ENCODE measurements at regions not wholly inside any gene's neighbourhood (a gene's known extent, or its start where the extent isn't known, plus 50 kb on each side); places are given as distances from the start of the nearest gene placed in this dataset.
"Not testable (repeated sequence)": the region's sequence is repeated elsewhere in the genome, so short reads cannot be mapped to it uniquely, and the experiment has no call there.

DNA sequence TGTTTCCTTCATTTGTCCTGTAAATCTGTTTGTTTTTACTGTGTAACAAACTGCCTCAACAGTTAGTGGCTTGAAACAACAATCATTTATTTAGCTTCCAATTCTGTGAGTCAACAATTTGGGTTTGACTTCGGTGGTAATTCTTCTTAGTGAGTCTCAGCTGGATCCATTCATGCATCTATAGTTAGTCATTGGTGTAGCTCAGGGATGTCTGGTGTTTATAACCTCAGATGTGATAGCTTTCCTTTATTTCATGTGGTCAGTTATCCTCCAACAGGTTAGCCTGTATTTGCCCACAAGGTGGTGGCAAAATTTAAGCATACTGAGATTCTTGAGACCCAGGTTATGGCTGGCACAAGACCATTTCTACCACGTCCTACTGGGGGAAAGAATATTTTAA is 1267.2 kb downstream of the RAPGEF2 start:
- DNase-seq: no peak

DNA sequence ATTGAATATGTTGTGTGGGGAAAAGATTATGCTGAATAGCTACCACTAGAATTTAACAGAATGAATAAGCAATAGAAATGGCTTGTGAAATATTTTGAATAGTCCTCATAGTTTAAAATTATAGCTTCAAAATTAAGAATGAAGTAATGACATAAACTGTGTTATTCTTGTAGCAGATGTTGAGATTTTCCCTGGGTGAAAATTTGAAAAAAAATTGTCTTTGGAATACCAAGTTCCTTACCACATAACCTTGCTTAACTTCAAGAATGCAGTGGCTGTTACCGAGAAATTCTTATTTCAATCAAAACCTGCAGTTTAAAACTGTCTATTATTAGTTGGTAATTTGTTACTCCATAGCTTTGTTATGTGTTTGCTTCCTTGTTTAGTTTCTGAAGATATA is 1268.6 kb downstream of the RAPGEF2 start:
- DNase-seq: no peak

DNA sequence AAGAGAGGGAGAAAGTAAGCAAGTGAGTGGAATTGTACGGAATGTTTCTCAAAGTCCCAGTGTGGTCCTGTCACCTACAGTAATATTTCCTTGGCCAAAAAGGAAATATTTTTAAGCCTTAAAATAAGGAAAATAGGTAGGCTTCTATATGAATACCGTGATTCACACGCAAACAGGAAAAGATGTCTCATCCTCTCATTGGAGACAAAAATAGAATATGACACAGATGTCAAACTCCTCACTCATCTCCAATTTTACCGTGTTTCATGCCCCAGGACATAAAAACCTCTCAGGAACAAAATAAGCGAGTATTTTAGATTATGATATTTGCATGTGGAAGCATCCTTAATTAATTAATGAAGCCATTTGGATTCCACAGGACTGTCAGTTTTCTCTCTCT is 1269.5 kb downstream of the RAPGEF2 start:
- DNase-seq: no peak

DNA sequence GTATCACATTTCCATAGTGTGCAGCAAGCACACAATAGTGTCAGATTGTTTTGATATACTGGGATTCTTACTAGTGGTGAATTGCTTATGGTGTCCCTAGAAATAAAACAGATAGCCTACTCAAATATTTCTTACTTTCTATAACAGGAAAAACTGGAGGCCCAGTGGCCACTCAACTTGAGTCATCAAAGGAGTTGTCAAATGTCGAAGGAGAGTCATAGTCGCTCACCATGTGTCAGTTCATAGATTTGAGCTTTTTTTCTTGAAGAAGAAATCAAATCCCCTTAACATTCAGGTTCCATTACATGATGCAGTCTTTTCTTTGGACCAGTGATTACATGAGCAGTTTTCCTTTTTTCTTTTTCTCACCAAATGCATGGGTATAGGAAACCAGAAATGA is 1271.0 kb downstream of the RAPGEF2 start:
- DNase-seq: no peak

DNA sequence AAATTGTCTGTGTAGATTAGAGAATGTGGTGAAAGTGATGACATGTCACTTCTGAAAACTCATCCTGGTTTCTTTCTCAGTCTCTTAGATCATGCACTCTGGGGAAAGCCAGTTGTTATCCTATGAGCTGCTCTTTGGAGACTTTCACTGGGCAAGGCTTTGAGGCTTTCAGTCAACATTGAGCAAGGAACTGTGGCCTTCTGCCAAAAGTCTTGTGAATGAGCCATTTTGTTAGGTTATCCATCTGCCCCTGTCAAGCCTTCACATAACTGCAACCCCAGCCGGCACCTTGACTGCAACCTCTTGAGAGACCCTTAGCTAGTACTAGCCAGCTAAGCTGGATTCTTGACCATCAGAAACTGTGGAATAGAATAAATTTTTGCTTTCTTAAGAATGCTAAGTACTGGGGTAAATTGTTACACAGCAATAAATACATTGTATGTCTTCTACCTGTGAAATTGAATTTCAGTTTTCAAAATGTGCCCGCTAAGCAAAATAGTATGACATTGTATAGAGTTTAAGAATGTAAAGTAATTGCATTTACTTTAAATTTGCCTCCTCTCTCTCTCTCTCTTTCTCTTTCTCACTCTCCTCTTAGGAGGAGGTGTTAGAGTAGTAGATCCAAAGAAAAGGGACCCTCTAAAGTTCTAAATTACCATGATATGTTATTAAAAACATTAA is 1273.0 kb downstream of the RAPGEF2 start:
- DNase-seq: no peak

DNA sequence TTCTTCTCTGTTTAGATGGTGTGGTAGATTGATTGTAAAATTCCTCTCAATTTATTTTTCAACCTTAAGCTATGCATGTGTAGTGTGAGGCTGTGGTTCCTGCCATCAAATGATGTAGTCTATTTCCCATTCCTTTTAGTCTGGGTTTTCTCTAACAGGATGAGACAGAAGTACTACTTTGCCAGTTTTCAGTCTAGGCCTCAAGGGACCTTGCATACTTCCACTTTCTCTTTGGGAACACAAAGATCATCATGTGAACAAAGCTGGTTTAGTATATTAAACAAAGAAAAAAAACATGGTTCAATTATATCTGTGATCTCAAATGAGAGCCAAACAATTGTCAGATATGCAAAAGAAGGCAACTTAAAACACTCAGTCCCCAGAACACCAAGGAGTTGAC is 1284.0 kb downstream of the RAPGEF2 start:
- DNase-seq: no peak

DNA sequence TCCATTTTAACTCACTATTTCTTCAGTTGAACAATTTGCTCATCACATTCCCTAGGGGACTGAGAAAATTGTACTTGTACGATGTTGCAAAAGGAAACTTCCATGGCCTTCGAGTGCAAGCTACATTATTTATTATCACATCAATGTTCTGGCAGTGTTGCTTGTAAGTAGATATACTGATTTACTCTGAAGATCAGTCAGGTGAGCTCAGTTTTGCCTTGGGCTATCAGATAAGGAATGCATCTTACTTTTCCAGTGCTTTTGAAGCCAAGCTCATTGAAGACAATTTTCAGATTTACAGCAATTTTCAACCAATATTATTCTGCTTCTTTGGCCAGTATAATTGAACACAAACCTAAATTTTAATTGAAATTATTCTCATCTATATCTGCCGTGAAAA is 1296.9 kb downstream of the RAPGEF2 start:
- DNase-seq: no peak

DNA sequence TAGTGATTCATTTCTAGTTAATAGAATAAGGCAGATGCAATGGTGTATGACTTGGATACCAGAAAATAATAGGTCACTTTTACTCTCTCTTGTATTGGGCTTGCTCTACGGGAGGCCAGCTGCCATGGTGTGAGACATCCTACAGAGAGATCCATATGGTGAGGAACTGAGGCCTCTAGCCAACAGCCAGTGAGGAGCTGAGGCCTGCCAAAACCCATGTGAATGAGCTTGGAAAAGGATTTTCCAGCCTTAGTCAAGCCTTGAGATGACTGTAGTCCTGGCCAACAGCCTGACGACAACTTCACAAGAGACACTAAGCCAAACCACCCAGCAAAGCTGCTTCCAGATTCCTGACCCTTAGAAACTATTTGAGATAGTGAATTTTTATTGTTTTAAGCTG is 1300.2 kb downstream of the RAPGEF2 start:
- no peak for DNase-seq

DNA sequence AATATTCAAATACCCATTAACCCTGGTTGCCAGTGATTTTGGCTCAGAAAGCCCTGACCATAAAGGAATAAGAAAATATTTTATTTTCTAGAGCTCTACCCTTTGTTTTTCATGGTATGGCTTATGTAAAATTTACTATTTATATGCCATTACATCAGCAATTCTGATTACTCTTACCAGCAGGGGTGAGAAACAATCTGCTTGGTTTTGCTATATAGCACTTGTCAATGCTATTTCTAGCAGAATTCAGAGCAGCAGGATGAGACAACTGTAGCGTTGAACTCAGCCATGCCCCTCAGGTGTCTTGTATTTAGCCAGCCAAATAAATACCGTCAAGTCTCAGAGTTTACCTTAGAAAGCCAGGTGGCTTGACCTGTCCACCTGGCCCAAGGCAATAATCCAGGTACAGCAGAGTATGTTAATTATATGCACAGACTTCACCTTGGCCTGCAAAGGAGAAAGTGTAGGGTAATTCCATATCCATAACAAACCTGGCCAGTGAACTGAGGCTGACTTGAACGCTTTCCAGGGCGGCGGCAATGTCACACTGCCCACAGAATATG is 1303.5 kb downstream of the RAPGEF2 start:
- DNase-seq: no peak

DNA sequence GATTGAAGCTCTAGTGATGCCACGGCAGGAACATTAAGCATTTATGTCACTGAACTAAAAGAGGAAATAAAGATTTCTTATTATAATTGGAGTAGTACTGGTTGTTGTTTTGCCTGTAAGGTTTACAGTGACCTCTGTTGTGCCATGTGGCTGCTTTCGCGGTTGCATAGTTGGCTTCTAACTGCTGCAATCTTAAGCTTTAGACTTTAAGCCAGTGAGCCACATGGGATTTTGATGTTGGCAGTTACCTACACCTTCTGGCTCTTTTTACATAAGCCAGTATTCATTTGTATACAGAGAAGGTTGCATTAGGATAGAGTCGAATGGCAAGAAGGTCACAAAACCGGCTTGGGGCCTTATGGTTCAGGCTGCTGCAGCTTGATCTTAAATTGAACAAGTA is 1311.6 kb downstream of the RAPGEF2 start:
- no peak for DNase-seq

DNA sequence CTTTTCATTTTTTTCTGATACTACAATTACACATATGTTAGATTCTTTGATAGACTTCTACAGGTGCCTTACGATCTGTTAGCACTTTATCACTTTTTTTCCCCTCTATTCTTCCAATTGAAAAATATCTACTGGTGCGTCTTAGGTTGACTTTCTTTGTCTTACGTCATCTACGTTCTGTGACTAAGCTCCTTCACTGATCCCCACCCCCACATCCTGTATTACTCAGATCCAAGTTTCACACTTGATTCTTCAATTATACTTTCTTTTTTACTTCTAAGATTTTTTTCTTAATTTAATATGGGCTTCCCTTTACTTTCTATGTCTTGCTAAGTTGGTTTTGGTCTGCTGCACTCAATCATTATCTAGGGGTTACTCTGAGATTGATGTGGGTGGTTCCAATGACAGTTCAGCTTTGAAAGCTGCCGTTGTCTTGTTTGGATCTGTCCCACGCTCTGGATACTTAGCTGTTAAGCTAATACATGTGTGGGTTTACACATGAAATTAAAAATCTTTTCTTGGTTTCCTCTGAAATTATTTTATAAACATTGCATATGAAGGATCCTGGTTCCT is 1321.1 kb downstream of the RAPGEF2 start:
- no peak for DNase-seq

DNA sequence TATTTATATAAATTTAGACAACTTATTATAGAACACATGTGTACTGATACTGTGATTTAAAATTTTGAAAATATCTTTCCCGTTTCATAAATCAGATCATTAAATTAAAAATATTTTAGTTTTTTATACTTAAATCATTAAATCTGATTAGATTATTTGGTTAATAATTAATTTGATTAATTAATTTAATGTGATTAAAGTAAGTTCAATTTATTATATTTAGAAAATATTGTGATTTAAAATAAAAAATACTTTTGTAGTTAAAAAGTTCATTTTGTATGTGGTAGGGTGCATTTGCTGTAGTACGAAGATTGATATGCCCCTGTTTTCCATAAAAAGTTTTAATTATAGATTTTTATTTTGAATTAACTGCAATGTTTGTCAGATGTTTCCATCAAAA is 1323.4 kb downstream of the RAPGEF2 start:
- no peak for DNase-seq

DNA sequence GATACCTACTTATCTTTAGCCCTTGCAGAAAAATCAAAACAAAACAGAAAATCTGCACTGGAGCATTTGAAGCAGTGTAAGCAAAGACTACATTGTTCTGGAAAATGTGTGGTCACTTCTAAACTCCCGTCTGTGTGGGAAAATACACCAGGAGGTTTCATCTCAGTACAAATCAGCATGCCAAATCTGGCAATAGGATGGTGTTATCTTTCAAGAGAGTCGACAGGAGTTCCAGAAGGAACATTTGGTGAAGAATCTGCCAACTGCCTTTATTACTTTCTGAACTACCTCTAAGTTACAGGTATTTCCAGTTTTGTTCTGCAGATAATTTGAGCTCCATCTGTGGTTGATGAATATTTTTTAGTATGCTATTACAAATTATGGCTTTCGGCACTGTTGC is 1348.0 kb downstream of the RAPGEF2 start:
- no peak for DNase-seq

DNA sequence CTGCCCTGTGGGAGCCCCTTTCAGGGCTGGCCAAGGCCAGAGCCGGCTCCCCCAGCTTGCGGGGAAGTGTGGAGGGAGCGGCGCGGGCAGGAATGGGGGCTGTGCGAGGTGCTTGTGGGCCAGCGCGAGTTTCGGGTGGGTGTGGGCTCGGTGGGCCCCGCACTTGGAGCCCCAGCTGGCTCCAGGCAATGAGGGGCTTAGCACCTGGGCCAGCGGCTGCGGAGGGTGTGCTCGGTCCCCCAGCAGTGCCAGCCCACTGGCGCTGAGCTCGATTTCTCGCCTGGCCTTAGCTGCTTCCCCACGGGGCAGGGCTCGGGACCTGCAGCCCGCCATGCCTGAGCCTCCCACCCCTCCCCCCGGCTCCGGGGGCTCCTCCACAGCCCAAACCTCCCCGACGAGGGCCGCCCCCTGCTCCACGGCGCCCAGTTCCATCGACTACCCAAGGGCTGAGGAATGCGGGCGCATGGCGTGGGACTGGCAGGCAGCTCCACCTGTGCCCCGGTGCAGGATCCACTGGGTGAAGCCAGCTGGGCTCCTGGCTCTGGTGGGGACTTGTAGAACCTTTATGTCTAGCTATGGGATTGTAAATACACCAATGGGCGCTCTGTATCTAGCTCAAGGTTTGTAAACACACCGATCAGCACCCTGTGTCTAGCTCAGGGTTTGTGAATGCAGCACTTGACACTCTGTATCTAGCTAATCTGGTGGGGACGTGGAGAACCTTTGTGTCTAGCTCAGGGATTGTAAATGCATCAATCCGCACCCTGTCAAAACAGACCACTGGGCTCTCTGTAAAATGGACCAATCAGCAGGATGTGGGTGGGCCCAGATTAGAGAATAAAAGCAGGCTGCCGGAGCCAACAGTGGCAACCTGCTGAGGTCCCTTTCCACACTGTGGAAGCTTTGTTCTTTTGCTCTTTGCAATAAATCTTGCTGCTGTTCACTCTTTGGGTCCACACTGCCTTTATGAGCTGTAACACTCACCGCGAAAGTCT is 1379.1 kb downstream of the RAPGEF2 start:
- DNase-seq: not testable (repeated sequence)

DNA sequence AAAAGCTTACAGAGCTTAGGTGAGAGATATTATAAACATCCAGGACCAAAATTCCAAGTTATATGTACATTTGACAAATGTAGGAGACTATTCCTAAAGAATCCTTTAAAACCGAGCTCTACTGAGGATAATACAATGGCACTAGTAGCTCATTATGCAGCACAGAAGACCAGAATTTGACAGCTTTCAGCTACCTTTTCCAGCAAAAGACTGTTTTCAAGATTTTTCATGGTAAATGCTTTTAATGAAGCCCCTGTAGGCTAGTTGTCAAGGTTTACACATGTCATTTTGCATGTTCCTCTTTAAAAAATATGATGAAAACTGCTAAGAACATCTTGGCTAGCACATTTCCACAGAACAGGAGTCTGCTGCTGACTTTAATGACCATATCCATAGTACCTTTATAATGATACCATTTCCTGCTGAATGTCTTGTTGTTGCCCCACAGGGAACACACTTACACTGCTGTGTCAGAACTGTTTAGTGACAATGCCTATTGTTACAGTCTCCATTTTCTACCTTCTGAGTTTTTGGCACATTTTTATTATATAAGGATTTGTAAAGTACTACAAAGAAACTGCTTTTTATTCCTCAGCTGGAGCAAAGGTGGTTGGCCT is 1382.3 kb downstream of the RAPGEF2 start:
- no peak for DNase-seq

DNA sequence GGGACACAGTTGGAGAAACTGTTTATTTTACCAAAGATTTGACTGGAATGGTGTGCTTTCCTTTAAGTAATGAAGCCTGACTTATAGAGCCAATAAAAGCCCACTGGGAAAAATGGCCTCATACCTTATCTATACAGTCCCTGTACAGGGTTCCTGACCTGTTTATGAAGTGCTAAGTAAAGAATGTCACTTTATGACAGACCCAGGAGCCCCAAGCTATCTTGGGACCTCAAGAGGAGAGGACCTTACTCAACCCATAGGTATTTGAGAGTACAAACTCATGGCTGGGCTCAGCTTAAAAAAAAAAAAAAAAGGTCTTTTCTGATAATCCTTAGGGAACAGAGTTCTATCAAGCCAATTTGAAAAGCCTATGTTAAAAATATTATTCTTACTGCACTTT is 1389.3 kb downstream of the RAPGEF2 start:
- no peak for DNase-seq

DNA sequence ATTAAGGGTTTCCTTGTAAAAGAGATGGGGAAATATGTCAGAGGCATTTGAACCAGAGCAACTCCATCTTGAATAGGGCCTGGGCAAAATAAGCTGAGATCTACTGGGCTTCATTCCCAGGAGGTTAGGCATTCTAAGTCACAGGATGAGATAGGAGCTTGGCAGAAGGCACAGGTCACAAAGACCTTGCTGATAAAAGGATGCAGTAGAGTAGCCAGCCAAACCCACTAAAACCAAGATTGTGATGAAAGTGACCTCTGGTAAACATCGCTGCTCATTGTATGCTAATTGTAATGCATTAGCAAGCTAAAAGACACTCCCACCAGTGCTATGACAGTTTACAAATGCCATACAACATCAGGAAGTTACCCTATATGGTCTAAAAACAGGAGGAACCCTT is 1390.3 kb downstream of the RAPGEF2 start:
- DNase-seq: no peak

DNA sequence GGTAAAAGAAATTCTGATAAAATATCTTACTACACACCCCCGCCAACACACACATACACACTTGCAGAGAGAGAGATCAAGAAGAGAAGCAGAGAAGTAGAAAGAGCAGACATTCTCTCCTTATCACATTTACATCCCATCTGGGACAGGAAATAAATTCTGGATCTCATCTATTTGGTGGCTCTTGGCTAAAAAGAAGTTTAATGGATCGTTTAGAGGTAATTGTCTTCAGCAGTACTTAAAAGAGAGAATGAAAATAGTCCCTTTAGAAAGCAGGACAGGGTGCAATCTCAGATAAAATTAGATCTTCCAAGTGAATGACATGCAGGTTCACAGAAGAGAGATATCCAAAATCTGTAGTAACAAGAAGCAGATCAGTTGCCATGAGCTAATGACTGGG is 1392.5 kb downstream of the RAPGEF2 start:
- DNase-seq: no peak

DNA sequence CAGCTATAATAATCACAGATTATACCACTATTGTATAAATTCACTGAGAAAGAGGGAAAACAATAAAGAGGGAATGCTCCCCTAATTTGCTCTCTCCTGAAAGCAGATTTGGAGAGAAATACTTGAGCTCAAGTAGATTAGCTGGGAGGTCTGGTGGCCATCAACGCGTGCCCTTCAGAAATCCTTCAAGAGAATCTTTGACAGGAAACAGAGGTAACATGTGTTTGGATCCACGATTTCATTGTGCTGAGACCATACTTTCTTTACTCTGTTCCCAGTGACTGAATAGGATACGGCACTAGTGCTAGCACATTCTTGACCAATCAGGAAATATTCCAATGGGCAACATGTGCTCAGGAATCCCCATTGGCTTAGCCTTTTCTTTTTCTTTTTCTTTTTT is 1395.3 kb downstream of the RAPGEF2 start:
- no peak for DNase-seq

DNA sequence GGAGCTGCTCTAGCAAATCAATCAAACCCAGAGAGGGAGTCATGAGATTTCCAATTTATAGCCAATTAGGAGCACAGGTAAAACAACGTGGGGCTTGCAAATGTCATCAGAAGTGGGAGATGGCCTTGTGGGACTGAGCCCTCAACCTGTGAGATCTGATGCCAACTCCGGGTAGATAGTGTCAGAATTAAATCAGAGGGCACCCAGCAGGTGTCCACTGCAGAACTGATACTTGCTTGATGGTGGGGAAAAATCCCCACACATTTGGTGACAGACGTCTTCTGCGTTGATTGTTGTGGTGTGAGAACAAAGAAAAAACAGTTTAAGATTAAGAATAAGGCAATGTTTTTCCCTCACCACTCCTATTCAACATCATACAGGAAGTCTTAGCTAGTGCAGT is 1402.8 kb downstream of the RAPGEF2 start:
- DNase-seq: no peak

DNA sequence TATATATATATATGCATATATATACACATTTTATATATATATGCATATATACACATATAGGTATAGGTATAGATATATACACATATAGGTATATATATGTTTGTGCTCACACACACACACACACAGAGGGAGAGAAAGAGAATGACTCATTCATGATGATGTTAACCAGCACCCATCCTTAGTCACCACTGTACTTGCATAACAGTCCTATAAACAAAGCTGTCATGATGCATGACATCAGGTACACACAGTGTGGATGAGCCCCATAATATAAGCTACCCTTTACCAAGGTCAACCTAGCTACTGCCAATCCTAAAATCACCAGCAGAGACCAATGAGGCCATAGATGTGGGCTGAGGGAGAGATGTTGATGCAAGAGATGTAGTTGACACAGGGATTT is 1408.0 kb downstream of the RAPGEF2 start:
- no peak for DNase-seq

DNA sequence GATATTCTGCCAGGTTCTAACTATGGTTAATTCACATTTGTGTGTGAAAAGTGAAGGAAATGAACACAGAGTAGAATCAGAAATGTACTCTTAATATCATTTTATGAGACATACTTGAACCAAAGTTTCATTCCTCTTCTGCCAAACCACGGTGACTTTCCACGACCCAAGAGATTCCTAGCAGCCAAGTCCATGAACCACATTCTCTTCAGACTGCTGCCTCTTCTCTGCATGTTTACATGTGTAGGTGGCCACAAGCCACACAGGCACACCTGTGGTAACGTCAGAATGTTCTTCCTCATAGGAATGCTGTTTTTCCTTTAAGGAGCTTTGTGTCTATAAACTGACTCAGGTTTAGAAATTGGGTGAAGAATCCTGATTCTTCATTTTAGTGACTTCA is 1411.2 kb downstream of the RAPGEF2 start:
- no peak for DNase-seq

DNA sequence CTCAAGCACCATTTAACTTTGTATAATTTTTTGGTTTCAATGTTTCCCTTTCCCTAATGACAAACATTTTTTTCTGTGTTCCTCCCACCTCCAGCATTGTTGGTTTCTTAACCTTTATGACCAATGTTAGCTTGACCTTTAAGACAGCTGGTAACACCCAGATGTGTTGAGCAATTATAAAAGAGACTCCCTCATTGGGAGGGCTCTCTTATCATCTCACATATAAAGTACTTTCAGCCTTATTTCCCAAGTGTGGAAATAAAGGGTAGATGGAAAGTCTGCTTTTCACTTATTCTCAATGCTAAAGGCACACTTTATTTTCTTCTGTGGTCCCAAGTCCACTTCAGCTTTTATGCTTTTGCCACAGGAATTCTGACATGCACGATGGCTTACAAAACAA is 1420.4 kb downstream of the RAPGEF2 start:
- DNase-seq: no peak

Measured in hematopoietic multipotent progenitor cell treated with erythropoietin and hydrocortisone succinate and interleukin-3 and kit ligand, for 6 days (in vitro differentiated cells).